Tibial nerve (tissue), 4 donors: ENCODE measurements at regions not wholly inside any gene's neighbourhood (a gene's known extent, or its start where the extent isn't known, plus 50 kb on each side); places are given as distances from the start of the nearest gene placed in this dataset.

Experiments used
- DNase-seq, 2 donors: peaks; one replicate each; pipeline ENCODE4 v3.0.0-alpha.2; 2019; ENCODE audit warnings: low spot score in 2 of 2
- H3K27ac ChIP-seq, 4 donors: fragments of 200-600 bp; sonication (generic) in 3 of 4; one replicate each; pipeline ENCODE4 v1.5.1; 2017 to 2019; ENCODE audit warnings: mild to moderate bottlenecking in 1 of 4
- H3K27me3 ChIP-seq, 2 donors: fragments of 200-600 bp; sonication (generic) in 1 of 2; one replicate each; pipeline versions ENCODE4 v1.5.1 to v1.6.0; 2017 to 2019
- H3K36me3 ChIP-seq, 3 donors: fragments of 200-600 bp; sonication (generic); one replicate each; pipeline ENCODE4 v1.5.1; 2018 to 2019
- H3K4me1 ChIP-seq, 4 donors: fragments of 200-600 bp; sonication (generic) in 3 of 4; one replicate each; pipeline ENCODE4 v1.5.1; 2017 to 2019
- H3K4me3 ChIP-seq, 4 donors: fragments of 200-600 bp; sonication (generic) in 3 of 4; one replicate each; pipeline ENCODE4 v1.5.1; 2017 to 2019; ENCODE audit warnings: mild to moderate bottlenecking in 1 of 4, moderate library complexity in 1 of 4
- H3K9me3 ChIP-seq, 4 donors: fragments of 200-600 bp; sonication (generic) in 3 of 4; one replicate each; pipeline ENCODE4 v1.5.1; 2017 to 2019
- EP300 ChIP-seq, 2 donors: sonication (generic); formaldehyde crosslinking; IDR thresholded peaks; one replicate each; pipeline ENCODE4 v1.6.1; 2017; ENCODE audit warnings: antibody characterized with exemption in 2 of 2, mild to moderate bottlenecking in 1 of 2
- POLR2A ChIP-seq, 2 donors: fragments of 450-650 bp; IDR thresholded peaks; one replicate each; pipeline ENCODE4 v1.6.1; 2017; ENCODE audit warnings: antibody characterized with exemption in 2 of 2, mild to moderate bottlenecking in 2 of 2, moderate library complexity in 2 of 2
- WGBS, 2 donors: methylation state at CpG; one replicate each; pipeline ENCODE4 v1.1.5; 2018; 5-methylcytosine and 5-hydroxymethylcytosine counted together
- TF ChIP-seq, protein P1 (sequence below), 5 experiments: fragments of 200-600 bp in 3 of 5; fragments of 450-650 bp in 2 of 5; sonication (generic) in 3 of 5; IDR thresholded peaks; one replicate each; pipeline ENCODE4 v1.5.1; 2016 to 2019; ENCODE audit warnings: antibody characterized with exemption in 5 of 5, mild to moderate bottlenecking in 3 of 5, moderate library complexity in 2 of 5

DNA sequence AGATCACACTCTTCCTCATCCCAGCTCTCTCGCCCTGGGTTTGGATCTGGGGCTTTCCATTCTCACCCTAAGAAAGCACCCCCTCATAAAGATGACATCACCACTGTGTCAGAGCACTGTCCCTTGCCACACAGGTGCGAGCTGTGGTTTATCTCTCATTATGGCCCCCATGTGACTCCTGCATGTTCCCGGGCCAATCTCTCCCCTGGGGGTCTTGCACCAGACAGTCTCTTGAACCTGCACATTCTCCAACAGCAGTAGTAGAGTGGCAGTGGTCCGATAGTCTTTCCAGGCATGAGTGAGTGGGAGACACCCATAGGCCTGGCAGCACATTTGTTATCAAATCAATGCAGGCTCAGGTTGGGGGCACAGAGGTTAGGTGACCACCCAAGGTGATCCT is 130.5 kb downstream of the HRH4 start:
- WGBS, 2 donors: 74 to 90% methylated on average over 4 of the region's 4 CpGs

DNA sequence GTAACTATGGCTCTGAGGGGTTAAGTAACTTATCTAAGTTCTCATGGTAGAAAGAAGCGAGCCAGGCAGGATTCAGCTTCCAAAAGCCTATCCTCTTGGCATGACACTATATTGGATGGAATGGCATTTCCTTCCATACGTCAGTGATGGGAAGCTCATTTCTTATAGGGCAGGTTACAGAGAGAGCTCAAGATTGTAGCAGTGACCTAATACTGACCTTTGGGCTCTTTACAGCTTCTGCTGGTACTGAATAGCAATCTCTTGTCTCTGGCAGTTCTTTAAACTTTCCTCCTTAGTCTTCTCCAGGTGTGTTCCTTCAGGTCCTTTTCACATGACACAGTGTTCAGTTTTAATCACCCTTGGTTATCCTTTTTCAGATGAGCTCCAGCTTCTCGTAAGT is 133.0 kb downstream of the HRH4 start:
- TF ChIP-seq POLR2A (IDR thresholded peaks at IDR 0.05) (no peak), EP300 (IDR thresholded peaks at IDR 0.05) (no peak)
- TF ChIP-seq, protein P1, sequence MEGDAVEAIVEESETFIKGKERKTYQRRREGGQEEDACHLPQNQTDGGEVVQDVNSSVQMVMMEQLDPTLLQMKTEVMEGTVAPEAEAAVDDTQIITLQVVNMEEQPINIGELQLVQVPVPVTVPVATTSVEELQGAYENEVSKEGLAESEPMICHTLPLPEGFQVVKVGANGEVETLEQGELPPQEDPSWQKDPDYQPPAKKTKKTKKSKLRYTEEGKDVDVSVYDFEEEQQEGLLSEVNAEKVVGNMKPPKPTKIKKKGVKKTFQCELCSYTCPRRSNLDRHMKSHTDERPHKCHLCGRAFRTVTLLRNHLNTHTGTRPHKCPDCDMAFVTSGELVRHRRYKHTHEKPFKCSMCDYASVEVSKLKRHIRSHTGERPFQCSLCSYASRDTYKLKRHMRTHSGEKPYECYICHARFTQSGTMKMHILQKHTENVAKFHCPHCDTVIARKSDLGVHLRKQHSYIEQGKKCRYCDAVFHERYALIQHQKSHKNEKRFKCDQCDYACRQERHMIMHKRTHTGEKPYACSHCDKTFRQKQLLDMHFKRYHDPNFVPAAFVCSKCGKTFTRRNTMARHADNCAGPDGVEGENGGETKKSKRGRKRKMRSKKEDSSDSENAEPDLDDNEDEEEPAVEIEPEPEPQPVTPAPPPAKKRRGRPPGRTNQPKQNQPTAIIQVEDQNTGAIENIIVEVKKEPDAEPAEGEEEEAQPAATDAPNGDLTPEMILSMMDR (IDR thresholded peaks at IDR 0.05): no peak
- H3K4me3 ChIP-seq: no peak overlapping the region
- no peaks in the 10 kb centered on the region for H3K27me3 ChIP-seq
- H3K9me3 ChIP-seq: no peaks in the 10 kb centered on the region
- H3K27ac ChIP-seq: no peak overlapping the region
- no peaks in the 10 kb centered on the region for H3K4me1 ChIP-seq
- WGBS, 2 donors: 87 to 93% methylated on average over 3 of the region's 3 CpGs
- no peaks in the 10 kb centered on the region for H3K36me3 ChIP-seq
- DNase-seq: no peak

More for the DNA sequence above, 130.5 kb downstream of the HRH4 start:
- TF ChIP-seq, protein P1 (IDR thresholded peaks at IDR 0.05): no peak
- TF ChIP-seq POLR2A (IDR thresholded peaks at IDR 0.05): no peak
- Histone ChIP-seq H3K27me3 (no peaks in the 10 kb centered on the region), H3K27ac (no peak overlapping the region), H3K4me3 (no peak overlapping the region), H3K9me3 (no peaks in the 10 kb centered on the region), H3K36me3 (no peaks in the 10 kb centered on the region), H3K4me1 (no peaks in the 10 kb centered on the region)
- DNase-seq: no peak

DNA sequence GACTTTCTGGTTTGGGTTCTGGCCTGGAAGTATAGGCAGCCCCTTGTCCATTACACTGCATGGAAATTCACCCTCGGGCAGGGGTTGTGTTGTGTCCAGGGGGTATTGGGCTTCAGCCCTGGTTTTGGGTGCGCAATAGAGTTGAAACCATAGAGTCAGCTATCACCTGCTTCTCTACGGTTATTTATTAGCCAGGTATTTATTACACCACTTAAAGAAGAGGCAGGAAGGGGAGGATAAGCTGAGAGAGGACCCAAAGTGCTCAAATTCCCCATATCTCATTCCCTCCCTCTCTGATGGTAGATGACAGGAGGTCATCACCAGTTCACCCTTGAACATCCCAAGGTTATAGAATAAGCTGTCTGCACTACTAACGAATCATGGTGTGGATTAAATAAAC is 133.4 kb downstream of the HRH4 start:
- no peaks in the 10 kb centered on the region for H3K36me3 ChIP-seq
- H3K4me3 ChIP-seq: no peak overlapping the region
- H3K27ac ChIP-seq: no peak overlapping the region
- no peak for TF ChIP-seq EP300 (IDR thresholded peaks at IDR 0.05)
- TF ChIP-seq, protein P1 (IDR thresholded peaks at IDR 0.05): no peak
- no peak for TF ChIP-seq POLR2A (IDR thresholded peaks at IDR 0.05)
- H3K4me1 ChIP-seq: no peaks in the 10 kb centered on the region
- WGBS, 2 donors: 84 to 89% methylated on average over 4 of the region's 4 CpGs
- no peak for DNase-seq
- no peaks in the 10 kb centered on the region for H3K9me3 ChIP-seq
- no peaks in the 10 kb centered on the region for H3K27me3 ChIP-seq

DNA sequence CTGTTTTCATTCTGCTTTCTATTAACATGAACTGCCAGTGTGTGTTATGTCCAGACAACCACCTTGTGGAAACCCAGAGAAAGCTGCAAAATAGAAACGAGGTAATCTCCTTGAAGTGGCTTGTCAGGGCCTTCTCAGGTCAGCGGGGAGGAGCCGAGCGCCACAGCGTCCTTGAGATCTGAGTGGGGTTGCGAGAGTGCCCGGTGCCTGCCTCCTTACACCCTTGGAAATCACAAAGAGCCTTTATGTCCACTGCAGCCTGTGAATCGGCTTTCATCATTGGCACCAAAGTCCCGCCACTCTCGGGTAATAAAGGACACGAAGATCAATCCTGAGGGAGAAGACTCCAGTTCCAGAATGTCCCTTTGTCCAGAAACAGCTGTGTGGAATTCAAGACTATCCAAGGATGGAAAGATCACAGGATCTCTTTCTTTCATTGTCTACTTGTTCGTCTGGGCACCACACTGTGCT is 135.2 kb downstream of the HRH4 start:
- TF ChIP-seq POLR2A (IDR thresholded peaks at IDR 0.05): no peak
- Histone ChIP-seq H3K4me3 (no peak overlapping the region), H3K4me1 (no peaks in the 10 kb centered on the region), H3K27ac (no peak overlapping the region), H3K9me3 (no peaks in the 10 kb centered on the region), H3K36me3 (no peaks in the 10 kb centered on the region), H3K27me3 (no peaks in the 10 kb centered on the region)
- 49 to 52% methylated on average over 12 of the region's 12 CpGs for WGBS, 2 donors
- DNase-seq: no peak

DNA sequence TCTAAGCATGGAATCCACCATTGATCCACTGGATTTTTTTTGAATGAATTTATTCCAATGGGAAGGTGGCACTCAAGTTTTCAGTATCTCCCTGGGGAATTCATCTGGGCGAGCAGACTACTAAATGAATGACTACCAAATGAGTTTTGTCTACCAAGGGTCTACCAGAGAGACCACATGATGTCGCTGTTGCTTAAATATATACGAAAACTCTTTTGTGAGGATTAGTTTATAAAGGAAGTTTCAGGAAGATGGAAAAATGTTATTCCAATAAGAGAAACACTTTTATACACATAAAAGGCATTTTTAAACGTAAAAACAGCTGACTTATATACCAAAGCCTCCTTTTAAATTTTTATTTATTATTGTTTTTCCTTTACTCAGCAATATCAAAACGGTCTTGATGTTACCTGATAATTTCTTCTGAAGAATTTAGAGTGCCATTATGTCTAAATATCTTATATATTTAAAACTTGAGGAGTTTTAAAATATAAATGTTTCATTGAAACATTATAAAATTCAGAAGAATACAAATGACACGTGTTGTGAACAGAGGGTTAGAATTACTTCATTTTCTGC is 139.7 kb downstream of the HRH4 start:
- DNase-seq: peak in 1 of 2 donors; percentile 62

More for the DNA sequence above, 139.7 kb downstream of the HRH4 start:
- Histone ChIP-seq H3K4me1 (no peaks in the 10 kb centered on the region), H3K36me3 (no peaks in the 10 kb centered on the region), H3K27me3 (no peaks in the 10 kb centered on the region), H3K27ac (no peak overlapping the region), H3K9me3 (no peaks in the 10 kb centered on the region), H3K4me3 (no peak overlapping the region)
- TF ChIP-seq, protein P1 (IDR thresholded peaks at IDR 0.05): peak; percentile 11 to 51 (median 43)
- TF ChIP-seq POLR2A (IDR thresholded peaks at IDR 0.05): no peak
- WGBS, 2 donors: 21 to 24% methylated on average over 6 of the region's 6 CpGs
